Common myeloid progenitor, CD34-positive (primary cell): ENCODE measurements at regions not wholly inside any gene's neighbourhood (a gene's known extent, or its start where the extent isn't known, plus 50 kb on each side); places are given as distances from the start of the nearest gene placed in this dataset.
A peak's percentile ranks its signal among the peaks of the same experiment; 100 is the strongest.
"Not testable (repeated sequence)": the region's sequence is repeated elsewhere in the genome, so short reads cannot be mapped to it uniquely, and the experiment has no call there.

ENCODE experiments used
- CTCF ChIA-PET: fragments of 350-600 bp; sonication (Branson Sonifier 250); formaldehyde crosslinking; loops from one replicate; lab custom pipeline; 2021; ENCODE audit warnings: antibody characterized with exemption; lab: Charles Lee
- POLR2A ChIA-PET: fragments of 350-600 bp; sonication (Branson Sonifier 250); formaldehyde crosslinking; loops from one replicate; lab custom pipeline; 2021; ENCODE audit warnings: antibody characterized with exemption; lab: Charles Lee
- DNase-seq, 3 donors: peaks; one replicate each; pipeline versions ENCODE4 v3.0.0 to v3.0.0-alpha.2; 2013
- H3K27ac ChIP-seq, 2 experiments: 1 replicate in 1 of 2; 2 replicates in 1 of 2; pipeline ENCODE4 v1.7.0; 2013; ENCODE audit warnings: inconsistent platforms in 2 of 2, low read length in 2 of 2, mild to moderate bottlenecking in 2 of 2, low read depth in 1 of 2, moderate library complexity in 1 of 2; ENCODE audit not compliant: severe bottlenecking in 2 of 2, insufficient read depth in 1 of 2, poor library complexity in 1 of 2
- H3K27me3 ChIP-seq, 5 experiments: replicated peaks in 2 of 5; 1 replicate in 3 of 5; 2 replicates in 2 of 5; pipeline versions ENCODE4 v1.6.1 to v1.7.0; 2013; ENCODE audit warnings: low read length in 4 of 5, mild to moderate bottlenecking in 2 of 5, moderate library complexity in 2 of 5, inconsistent platforms in 1 of 5; ENCODE audit not compliant: insufficient read depth in 5 of 5, control insufficient read depth in 4 of 5
- H3K36me3 ChIP-seq, 4 experiments: 1 replicate in 2 of 4; 2 replicates in 2 of 4; pipeline versions ENCODE4 v1.6.1 to v1.7.0; 2013; ENCODE audit warnings: low read length in 3 of 4, control low read depth in 1 of 4, mild to moderate bottlenecking in 1 of 4; ENCODE audit not compliant: control insufficient read depth in 4 of 4, insufficient read depth in 4 of 4
- H3K4me1 ChIP-seq, 4 experiments: 1 replicate in 3 of 4; 2 replicates in 1 of 4; pipeline versions ENCODE4 v1.6.1 to v1.7.1; 2013; ENCODE audit warnings: low read length in 3 of 4, mild to moderate bottlenecking in 3 of 4, control low read depth in 1 of 4, inconsistent platforms in 1 of 4, moderate library complexity in 1 of 4; ENCODE audit not compliant: control insufficient read depth in 4 of 4, insufficient read depth in 4 of 4; ENCODE audit errors: control extremely low read depth in 1 of 4
- H3K4me3 ChIP-seq, 7 experiments: 1 replicate in 4 of 7; 2 replicates in 3 of 7; pipeline versions ENCODE4 v1.5.1 to v1.7.0; 2013; ENCODE audit warnings: mild to moderate bottlenecking in 7 of 7, low read length in 6 of 7, moderate library complexity in 6 of 7, inconsistent platforms in 2 of 7, low read depth in 2 of 7, control low read depth in 1 of 7; ENCODE audit not compliant: insufficient read depth in 4 of 7, control insufficient read depth in 1 of 7; ENCODE audit errors: extremely low read depth in 1 of 7
- H3K9me3 ChIP-seq, 5 experiments: 1 replicate in 4 of 5; 2 replicates in 1 of 5; pipeline versions ENCODE4 v1.6.1 to v1.7.1; 2013; ENCODE audit warnings: low read length in 4 of 5, mild to moderate bottlenecking in 2 of 5, inconsistent platforms in 1 of 5, low read depth in 1 of 5, moderate library complexity in 1 of 5; ENCODE audit not compliant: control insufficient read depth in 4 of 5, insufficient read depth in 2 of 5; ENCODE audit errors: control extremely low read depth in 1 of 5
- WGBS: methylation state at CpG from one replicate; pipeline ENCODE4 v1.1.5; 2013; ENCODE audit not compliant: insufficient coverage; 5-methylcytosine and 5-hydroxymethylcytosine counted together

DNA sequence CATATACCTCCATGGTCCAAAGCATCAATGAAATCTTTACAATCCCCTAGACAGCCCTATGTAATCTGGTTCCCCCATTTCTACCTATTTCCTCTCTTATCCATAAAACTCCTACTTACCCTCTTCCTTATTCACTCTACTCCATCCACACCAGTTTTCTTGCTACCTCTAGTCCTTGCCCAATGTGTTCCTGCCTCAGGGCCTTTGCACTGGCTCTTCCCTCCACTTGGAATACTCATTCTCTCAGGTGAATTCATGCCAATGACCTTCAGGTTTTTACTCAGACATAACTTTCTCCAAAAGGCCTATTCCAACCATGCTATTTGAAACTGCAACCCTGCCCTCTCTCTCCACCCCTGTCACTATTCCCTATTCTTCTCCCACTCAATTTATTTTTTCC lies 138.7 kb upstream of the KRR1 start:
- H3K9me3 ChIP-seq = no peaks in the 10 kb centered on the region
- ChIA-PET POLR2A (no interaction called here), CTCF (no interaction called here)
- no peak for DNase-seq
- no peak overlapping the region for H3K4me3 ChIP-seq
- no peaks in the 10 kb centered on the region for H3K4me1 ChIP-seq
- H3K36me3 ChIP-seq = no peaks in the 10 kb centered on the region
- peaks cover 0 to 3% (median 0%) of the 10 kb centered on the region in 5 experiments for H3K27me3 ChIP-seq
- no peak overlapping the region for H3K27ac ChIP-seq

GRCh38 chr12:75648856-75649255 lies 137.4 kb upstream of the KRR1 start:
- Histone ChIP-seq H3K36me3 (no peaks in the 10 kb centered on the region), H3K4me3 (no peak overlapping the region), H3K27me3 (peaks cover 0 to 3% (median 0%) of the 10 kb centered on the region in 5 experiments), H3K27ac (no peak overlapping the region), H3K4me1 (no peaks in the 10 kb centered on the region), H3K9me3 (no peaks in the 10 kb centered on the region)
- DNase-seq = no peak
- ChIA-PET CTCF (no interaction called here), POLR2A (no interaction called here)
- WGBS = 100% methylated on average over 2 of the region's 3 CpGs

DNA sequence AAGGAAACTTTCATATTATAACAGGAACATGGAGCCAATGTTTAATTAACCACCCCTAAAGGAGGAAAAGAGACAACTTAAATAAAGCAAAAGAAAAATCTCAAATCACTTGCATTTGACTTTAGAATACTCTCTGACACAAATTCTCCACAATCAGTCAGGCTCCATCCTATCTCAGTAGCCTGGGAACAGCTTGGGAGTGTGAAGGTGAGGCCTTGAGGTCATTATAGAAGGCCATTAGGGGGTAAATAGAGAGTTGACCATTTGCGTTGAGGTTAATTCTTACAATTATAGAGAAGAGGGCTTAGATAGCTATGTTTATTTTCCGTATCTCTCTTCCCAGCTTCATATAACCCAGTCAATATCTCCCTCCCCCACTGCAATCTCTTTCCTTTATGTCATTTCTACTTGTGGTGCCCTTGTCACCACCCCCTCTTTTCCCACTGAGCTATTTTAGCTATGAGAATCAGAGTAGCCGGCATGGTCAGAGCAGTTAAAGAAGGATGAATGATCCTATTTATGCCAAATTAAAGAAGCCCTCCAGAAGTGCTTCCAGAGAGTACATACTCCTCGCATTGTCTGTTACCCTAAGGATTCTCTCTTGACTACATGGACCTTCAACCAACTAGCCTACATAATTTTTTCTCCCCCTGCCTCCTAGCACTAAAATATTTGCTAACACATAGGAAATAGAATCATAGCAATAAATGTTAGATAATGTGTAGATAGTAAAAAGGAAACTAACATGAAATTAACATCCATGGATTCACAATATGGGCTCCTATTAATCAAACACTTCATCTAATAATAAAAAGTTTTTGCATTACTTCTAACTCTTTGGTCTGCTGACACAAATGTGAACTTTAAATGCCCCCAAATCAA lies 135.2 kb upstream of the KRR1 start:
- H3K9me3 ChIP-seq = no peaks in the 10 kb centered on the region
- no peak overlapping the region for H3K4me3 ChIP-seq
- H3K4me1 ChIP-seq = no peaks in the 10 kb centered on the region
- ChIA-PET CTCF (no interaction called here), POLR2A (no interaction called here)
- no CpG with 5 or more reads among the region's 4 CpGs for WGBS
- no peaks in the 10 kb centered on the region for H3K36me3 ChIP-seq
- no peaks in the 10 kb centered on the region for H3K27me3 ChIP-seq
- DNase-seq = no peak
- H3K27ac ChIP-seq = no peak overlapping the region

- H3K4me3 ChIP-seq = no peak overlapping the region
- no peak for DNase-seq
- no peaks in the 10 kb centered on the region for H3K4me1 ChIP-seq
- CTCF ChIA-PET = no interaction called here
- no peak overlapping the region for H3K27ac ChIP-seq
- no peaks in the 10 kb centered on the region for H3K36me3 ChIP-seq
- POLR2A ChIA-PET = no interaction called here
- 90% methylated on average over 2 of the region's 3 CpGs for WGBS
- H3K27me3 ChIP-seq = no peaks in the 10 kb centered on the region
- no peaks in the 10 kb centered on the region for H3K9me3 ChIP-seq
Observed at GRCh38 chr12:75644472-75645072, 133.2 kb upstream of the KRR1 start.

DNA sequence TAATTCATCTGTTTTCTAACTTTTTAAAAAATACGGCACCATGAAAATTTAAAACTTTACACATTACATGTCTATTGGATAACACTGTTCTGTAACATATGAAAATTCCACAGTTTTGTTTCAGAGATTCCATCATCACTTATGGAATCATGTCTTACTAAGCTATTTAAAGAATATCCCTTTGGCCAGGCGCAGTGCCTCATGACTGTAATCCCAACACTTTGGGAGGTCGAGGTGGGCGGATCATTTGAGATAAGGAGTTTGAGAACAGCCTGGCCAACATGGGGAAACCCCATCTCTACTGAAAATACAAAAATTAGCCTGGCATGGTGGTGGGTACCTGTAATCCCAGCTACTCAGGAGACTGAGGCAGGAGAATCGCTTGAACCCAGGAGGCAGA lies 131.7 kb upstream of the KRR1 start:
- CTCF ChIA-PET, H3K4me3 ChIP-seq, H3K36me3 ChIP-seq, H3K9me3 ChIP-seq, H3K4me1 ChIP-seq, H3K27me3 ChIP-seq, H3K27ac ChIP-seq, DNase-seq, POLR2A ChIA-PET: not testable (repeated sequence)
- WGBS = 100% methylated on average over 2 of the region's 5 CpGs

DNA sequence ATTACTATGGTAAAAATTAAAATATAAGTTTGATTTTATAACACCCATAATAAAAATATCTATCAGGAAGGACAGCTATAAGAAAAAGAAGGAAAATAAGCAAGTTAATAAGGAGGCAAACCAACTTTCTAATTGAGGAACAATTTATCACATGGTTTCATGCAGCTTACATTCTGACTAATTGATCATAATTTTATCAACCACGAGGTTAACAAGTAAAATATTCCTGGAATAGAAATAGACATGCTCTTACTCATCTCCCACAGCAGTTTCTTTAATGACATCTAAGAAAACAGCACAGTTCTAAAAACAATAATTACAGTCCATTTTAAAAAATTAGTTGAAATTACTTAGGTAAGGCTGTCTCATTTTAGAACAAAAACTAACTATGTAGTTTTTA lies 130.8 kb upstream of the KRR1 start:
- POLR2A ChIA-PET = interaction anchor here (0.5 kb wide), 1 partner anchor 371 kb away, joined by 3 read pairs; no protein-coding TSS in a partner anchor
- no peak overlapping the region for H3K27ac ChIP-seq
- DNase-seq = no peak
- H3K27me3 ChIP-seq = peaks cover 0 to 2% (median 0%) of the 10 kb centered on the region in 5 experiments
- H3K36me3 ChIP-seq = no peaks in the 10 kb centered on the region
- H3K4me1 ChIP-seq = no peaks in the 10 kb centered on the region
- CTCF ChIA-PET = no interaction called here
- WGBS = no CpG with 5 or more reads among the region's 1 CpG
- no peak overlapping the region for H3K4me3 ChIP-seq
- H3K9me3 ChIP-seq = no peaks in the 10 kb centered on the region

DNA sequence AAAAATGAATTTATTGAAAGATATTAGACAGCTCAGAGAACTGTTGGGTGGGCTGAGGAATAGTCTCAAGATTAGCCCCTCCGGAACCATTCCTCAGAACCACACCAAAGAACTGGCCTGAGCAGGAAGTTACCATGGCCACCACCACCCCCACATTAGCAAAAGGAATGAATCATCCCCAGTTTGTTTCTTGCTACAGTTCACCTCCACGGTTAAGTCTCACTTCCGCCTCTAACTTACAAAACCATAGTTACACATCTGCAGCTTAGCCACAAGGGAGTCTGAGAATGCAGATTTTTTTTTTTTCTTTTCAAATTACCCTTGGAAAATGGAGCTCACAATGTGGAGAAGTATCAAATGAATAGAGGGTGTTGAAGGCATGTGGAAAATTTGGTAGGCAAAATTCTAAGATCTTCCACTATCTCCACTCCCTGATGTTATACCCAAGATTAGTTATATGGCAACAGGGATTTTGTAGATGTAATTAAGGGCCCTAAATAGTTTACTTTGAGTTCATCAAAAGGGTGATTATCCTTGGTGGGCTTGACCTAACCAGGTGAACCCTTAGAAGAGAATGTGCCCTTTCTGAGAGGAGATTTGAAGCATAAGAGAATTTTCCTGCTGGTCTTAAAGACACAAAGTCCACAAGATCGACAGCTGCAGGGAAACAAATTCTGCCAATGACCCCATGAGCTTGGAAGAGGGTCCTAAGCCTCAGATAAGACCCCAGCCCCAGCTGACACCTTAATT lies 129.8 kb upstream of the KRR1 start:
- Histone ChIP-seq H3K4me1 (no peaks in the 10 kb centered on the region), H3K27me3 (peaks cover 0 to 2% (median 0%) of the 10 kb centered on the region in 5 experiments), H3K27ac (no peak overlapping the region), H3K36me3 (no peaks in the 10 kb centered on the region), H3K9me3 (no peaks in the 10 kb centered on the region), H3K4me3 (no peak overlapping the region)
- DNase-seq = peak in 1 of 3 donors; percentile 11
- CTCF ChIA-PET = no interaction called here
- POLR2A ChIA-PET = no interaction called here
- 83% methylated on average over 2 of the region's 4 CpGs for WGBS
